ENCODE measurements at regions not wholly inside any gene's neighbourhood (a gene's known extent, or its start where the extent isn't known, plus 50 kb on each side); places are given as distances from the start of the nearest gene placed in this dataset.

- no peak for TF ChIP-seq POLR2A (IDR thresholded peaks at IDR 0.05; ENCODE audit: borderline replicate concordance, extremely low read depth, insufficient read depth, insufficient read length)
- TF ChIP-seq ATF3 (IDR thresholded peaks at IDR 0.05) = no peak
- no peak for TF ChIP-seq POLR2AphosphoS5 (IDR thresholded peaks at IDR 0.05; ENCODE audit: low read depth, low read length)
Observed at GRCh38 chr22:48892578-48893287, 934.9 kb downstream of the BRD1 start.
